ENCODE measurements at regions not wholly inside any gene's neighbourhood (a gene's known extent, or its start where the extent isn't known, plus 50 kb on each side); places are given as distances from the start of the nearest gene placed in this dataset.

DNA sequence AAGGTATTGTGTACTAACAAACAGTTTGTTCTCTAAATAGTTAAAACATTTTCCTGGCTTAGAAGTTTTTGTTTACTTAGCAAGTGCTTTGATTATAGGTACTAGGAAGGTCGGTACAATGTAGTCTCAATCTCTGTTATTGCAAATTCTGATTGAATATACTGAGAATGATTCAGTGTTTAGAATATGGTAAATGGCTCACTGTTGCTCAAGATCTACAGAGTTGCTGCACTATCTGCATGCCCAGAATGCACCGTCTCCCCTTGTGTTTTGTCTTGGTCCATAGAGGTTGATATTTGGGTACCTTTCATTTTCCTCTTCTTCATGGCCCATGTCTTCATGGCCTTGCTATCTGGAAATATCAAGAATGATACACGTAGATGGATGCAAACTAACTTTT, 99.6 kb downstream of the KLF6 start:
- H3K36me3 Mint-ChIP-seq, result no peaks in the 10 kb centered on the region
- DNase-seq (no peak), ATAC-seq (no peak)
- no peak overlapping the region for H3K27ac Mint-ChIP-seq
- POLR2A ChIA-PET, result no interaction called here
- H3K4me1 Mint-ChIP-seq, result peaks cover 0 to 2% (median 0%) of the 10 kb centered on the region in 4 donors
- peaks cover 0 to 3% (median 0%) of the 10 kb centered on the region in 9 donors for H3K9me3 Mint-ChIP-seq
- H3K27me3 Mint-ChIP-seq, result no peaks in the 10 kb centered on the region
- no peak overlapping the region for H3K4me3 Mint-ChIP-seq

DNA sequence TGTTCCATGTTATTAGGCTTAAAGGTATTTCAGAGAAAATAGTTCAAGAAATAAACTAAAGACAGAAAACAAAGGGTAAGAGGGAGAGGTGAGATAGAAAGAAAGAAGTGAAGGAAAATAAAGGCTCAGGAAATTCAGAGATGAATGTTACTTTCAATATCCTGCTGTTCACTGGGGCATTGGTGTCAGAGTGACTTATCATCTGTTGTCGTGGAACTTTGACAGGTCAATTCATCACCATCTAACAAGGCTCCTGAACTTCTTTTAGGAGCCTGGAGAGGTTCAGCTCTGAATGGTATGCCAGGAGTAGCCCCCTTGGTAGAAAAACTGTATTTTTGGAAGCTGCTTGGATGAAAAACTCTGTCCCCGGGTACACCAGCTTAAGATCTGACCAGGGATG, 100.1 kb downstream of the KLF6 start:
- Mint-ChIP-seq H3K27ac (no peak overlapping the region), H3K27me3 (no peaks in the 10 kb centered on the region), H3K4me3 (no peak overlapping the region), H3K36me3 (no peaks in the 10 kb centered on the region), H3K4me1 (peaks cover 0 to 2% (median 0%) of the 10 kb centered on the region in 4 donors), H3K9me3 (peaks cover 0 to 3% (median 0%) of the 10 kb centered on the region in 9 donors)
- POLR2A ChIA-PET, result interaction anchor here (0.5 kb wide), 1 partner anchor 68 kb away, joined by 4 read pairs; no protein-coding TSS in a partner anchor
- DNase-seq (no peak), ATAC-seq (no peak)

DNA sequence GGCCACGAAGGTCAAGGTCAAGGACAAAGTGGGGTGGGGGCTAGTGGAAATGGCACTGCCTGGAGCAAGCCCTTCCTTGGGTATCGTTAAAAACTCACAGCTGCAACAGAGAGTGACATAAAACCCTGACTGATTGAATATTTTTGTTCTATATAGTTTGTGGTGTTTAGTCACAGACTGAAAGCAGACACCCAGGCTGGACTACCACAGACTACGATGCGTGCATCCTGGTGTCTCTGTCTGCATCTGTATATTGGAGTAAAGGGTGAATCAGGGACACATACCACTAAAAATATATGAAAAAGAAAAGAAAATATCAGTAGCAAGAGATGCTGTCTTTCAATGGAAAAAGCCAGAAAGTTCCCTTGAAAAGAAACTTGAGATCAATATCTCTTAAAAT, 101.4 kb downstream of the KLF6 start:
- DNase-seq (no peak), ATAC-seq (no peak)
- no peak overlapping the region for H3K27ac Mint-ChIP-seq
- peaks cover 0 to 3% (median 0%) of the 10 kb centered on the region in 9 donors for H3K9me3 Mint-ChIP-seq
- no peaks in the 10 kb centered on the region for H3K27me3 Mint-ChIP-seq
- H3K36me3 Mint-ChIP-seq, result no peaks in the 10 kb centered on the region
- no peak overlapping the region for H3K4me3 Mint-ChIP-seq
- POLR2A ChIA-PET, result no interaction called here
- H3K4me1 Mint-ChIP-seq, result no peaks in the 10 kb centered on the region

DNA sequence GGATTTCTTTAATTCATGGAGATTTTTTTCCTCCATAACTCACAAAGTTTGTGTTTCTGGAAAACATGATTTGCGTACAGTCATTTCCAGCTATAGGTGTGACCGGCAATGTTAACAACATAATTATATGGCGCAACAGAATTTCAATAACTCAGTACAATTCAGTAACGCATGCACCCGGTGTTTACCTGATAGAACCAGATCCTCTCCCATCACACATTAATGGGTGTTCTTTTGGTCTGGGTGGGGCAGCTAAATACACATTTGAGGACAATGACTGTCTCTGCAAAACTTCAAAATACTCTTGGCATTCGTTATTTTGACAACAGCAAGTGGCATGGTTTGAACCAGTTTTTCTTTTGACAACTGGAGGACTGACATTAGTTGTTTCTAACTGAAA, 102.3 kb downstream of the KLF6 start:
- no peaks in the 10 kb centered on the region for H3K27me3 Mint-ChIP-seq
- H3K27ac Mint-ChIP-seq, result no peak overlapping the region
- ATAC-seq, result no peak
- H3K9me3 Mint-ChIP-seq, result peaks cover 0 to 3% (median 0%) of the 10 kb centered on the region in 9 donors
- no peak overlapping the region for H3K4me3 Mint-ChIP-seq
- no peaks in the 10 kb centered on the region for H3K4me1 Mint-ChIP-seq
- H3K36me3 Mint-ChIP-seq, result no peaks in the 10 kb centered on the region
- DNase-seq, result no peak
- POLR2A ChIA-PET, result no interaction called here

DNA sequence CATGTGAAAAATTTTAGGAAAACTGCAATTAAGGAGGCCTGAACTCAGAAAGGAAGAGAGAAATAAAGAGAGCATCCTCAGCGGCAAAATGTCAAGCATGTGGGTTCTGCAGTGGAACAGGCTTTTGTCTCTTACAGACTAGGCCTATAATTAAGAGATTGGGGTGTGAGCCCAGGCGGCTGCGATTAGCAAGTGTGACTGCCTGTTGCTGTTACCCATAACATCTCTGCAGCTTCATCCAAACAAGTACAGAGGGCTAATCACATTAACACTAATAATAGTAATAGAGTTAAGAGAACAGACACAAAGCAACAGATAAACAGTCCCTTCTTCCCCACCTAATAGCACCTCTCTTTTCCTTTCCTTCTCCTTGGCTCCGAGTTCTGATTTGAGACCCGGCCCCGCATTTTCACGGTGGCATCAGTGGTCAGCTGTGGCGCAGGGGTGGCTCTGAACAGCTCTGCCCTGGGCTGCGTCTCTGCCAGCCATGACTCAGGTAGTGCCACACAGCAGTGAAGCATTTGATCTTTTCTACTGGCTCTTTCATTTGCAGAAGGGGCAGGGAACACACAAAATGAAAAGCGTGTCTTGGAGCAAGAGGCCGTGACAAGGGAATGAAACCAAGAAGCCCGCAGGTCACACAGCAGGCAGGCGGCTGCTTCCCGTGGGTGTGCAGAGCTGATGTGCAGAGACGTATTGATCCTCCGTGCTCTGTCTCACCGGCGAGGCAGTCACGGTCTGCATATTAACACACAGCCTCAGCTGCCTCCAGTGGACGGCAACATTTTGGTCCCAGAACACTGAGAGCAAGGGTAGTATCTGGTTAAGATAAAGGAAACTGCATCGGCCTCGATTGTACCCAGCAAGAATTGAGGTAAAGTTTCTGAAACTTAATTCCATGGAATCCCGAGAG, 103.1 kb downstream of the KLF6 start:
- H3K4me1 Mint-ChIP-seq, result no peaks in the 10 kb centered on the region
- no peak overlapping the region for H3K4me3 Mint-ChIP-seq
- no peaks in the 10 kb centered on the region for H3K36me3 Mint-ChIP-seq
- DNase-seq, result no peak
- no peak overlapping the region for H3K27ac Mint-ChIP-seq
- POLR2A ChIA-PET, result no interaction called here
- H3K9me3 Mint-ChIP-seq, result peaks cover 0 to 3% (median 0%) of the 10 kb centered on the region in 9 donors
- ATAC-seq, result no peak
- H3K27me3 Mint-ChIP-seq, result no peaks in the 10 kb centered on the region

DNA sequence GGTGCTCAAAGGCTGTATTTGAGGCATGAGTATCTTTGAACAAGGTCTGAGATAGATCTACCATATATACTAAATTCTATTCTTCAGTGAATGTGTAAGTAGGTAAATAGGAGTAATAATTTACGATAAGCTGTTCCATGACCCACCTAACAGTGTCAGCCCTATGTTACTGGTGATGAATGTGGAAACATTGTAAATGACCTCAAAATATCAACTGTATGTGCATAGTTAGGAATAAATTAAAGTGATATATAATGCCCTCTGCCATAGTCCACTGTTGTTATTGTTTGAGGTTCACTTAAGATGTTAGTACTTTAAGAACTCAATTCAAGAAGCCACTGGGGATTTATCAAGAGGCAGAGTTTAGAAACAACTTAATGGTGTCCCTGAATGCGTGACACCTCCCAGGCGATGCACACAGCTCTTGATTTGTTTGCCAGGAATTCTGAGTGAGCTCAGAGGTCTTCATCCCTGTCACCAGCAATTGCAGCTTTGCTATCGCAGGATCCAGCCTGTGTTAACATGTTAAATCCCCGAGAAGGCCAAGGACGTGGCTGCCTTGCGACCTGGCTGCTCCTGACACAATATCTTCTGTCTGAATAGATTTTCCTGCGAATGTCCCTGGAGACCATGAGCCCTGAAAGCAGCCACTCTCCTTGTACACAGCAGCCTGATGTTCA, 104.9 kb downstream of the KLF6 start:
- no peak overlapping the region for H3K4me3 Mint-ChIP-seq
- H3K27ac Mint-ChIP-seq, result no peak overlapping the region
- H3K36me3 Mint-ChIP-seq, result no peaks in the 10 kb centered on the region
- no peak for ATAC-seq
- no peak for DNase-seq
- POLR2A ChIA-PET, result no interaction called here
- no peaks in the 10 kb centered on the region for H3K27me3 Mint-ChIP-seq
- H3K9me3 Mint-ChIP-seq, result peaks cover 0 to 3% (median 0%) of the 10 kb centered on the region in 9 donors
- H3K4me1 Mint-ChIP-seq, result no peaks in the 10 kb centered on the region

DNA sequence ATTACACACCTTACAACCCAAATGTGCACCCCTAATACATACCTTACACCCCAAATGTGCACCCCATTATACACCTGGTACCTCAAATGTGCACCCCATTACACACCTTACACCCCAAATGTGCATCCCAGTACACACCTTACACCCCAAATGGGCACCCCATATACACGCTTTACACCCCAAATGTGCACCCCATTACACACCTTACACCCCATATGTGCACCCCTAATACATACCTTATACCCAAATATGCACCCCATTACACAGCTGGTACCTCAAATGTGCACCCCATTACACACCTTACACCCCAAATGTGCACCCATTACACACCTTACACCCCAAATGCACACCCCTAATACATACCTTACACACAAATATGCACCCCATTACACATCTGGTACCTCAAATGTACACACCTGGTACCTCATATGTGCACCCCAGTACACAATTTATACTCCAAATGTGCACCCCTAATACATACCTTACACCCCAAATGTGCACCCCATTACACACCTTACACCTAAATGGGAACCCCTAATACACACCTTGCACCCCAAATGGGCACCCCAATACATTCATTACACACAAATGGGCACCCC, 106.3 kb downstream of the KLF6 start:
- ATAC-seq, result no peak
- POLR2A ChIA-PET, result no interaction called here
- Mint-ChIP-seq H3K4me1 (no peaks in the 10 kb centered on the region), H3K27ac (no peak overlapping the region), H3K36me3 (no peaks in the 10 kb centered on the region), H3K27me3 (no peaks in the 10 kb centered on the region), H3K9me3 (peaks cover 0 to 3% (median 0%) of the 10 kb centered on the region in 9 donors), H3K4me3 (no peak overlapping the region)
- DNase-seq, result no peak

DNA sequence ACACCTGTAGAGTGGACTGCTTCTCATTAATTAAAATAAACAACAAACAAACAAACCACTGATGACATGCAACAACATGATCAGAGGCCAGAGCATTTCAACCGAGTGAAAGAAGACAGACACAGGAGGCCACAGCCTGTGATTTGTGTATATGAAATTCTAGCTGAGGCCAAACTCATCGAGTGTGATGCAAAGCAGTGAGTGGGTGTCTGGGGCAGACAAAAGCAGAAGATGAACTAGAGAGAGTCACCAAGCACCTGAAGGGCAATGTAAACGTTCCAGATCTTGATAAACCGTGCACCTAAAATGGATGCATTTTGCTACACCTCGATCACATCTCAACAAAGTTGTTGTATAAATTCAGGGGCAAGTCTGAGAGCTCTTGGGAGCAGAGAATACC, 108.4 kb downstream of the KLF6 start:
- no peak for ATAC-seq
- Mint-ChIP-seq H3K27ac (peak overlapping the region in 1 of 10 donors; percentile 17), H3K4me1 (no peaks in the 10 kb centered on the region), H3K27me3 (no peaks in the 10 kb centered on the region), H3K36me3 (no peaks in the 10 kb centered on the region), H3K9me3 (peaks cover 0 to 3% (median 0%) of the 10 kb centered on the region in 9 donors), H3K4me3 (no peak overlapping the region)
- POLR2A ChIA-PET, result no interaction called here
- no peak for DNase-seq

DNA sequence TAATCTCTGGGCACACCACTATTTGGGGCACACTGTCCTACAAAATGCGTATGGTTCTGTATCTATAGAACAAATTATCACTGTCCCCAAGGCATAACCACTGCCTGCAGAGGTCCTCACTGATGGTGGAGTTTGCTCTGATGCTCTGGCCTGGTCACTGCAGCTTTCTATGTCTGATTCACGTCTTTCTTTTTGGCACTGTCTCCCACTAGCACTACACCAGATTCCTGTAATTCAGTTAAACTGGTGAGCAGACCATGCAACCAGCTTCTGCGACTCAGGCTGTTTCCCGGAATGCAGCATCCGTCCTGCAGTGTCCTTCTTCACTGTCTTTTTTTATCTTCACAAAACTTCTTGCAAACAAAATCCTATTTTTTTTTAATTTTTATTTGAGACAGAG, 112.8 kb downstream of the KLF6 start:
- DNase-seq (no peak), ATAC-seq (no peak)
- no peak overlapping the region for H3K27ac Mint-ChIP-seq
- peaks cover 17 to 32% (median 30%) of the 10 kb centered on the region in 4 donors for H3K4me1 Mint-ChIP-seq
- H3K9me3 Mint-ChIP-seq, result no peaks in the 10 kb centered on the region
- H3K27me3 Mint-ChIP-seq, result peaks cover 0 to 2% (median 0%) of the 10 kb centered on the region in 5 donors
- H3K4me3 Mint-ChIP-seq, result no peak overlapping the region
- POLR2A ChIA-PET, result no interaction called here
- H3K36me3 Mint-ChIP-seq, result no peaks in the 10 kb centered on the region

DNA sequence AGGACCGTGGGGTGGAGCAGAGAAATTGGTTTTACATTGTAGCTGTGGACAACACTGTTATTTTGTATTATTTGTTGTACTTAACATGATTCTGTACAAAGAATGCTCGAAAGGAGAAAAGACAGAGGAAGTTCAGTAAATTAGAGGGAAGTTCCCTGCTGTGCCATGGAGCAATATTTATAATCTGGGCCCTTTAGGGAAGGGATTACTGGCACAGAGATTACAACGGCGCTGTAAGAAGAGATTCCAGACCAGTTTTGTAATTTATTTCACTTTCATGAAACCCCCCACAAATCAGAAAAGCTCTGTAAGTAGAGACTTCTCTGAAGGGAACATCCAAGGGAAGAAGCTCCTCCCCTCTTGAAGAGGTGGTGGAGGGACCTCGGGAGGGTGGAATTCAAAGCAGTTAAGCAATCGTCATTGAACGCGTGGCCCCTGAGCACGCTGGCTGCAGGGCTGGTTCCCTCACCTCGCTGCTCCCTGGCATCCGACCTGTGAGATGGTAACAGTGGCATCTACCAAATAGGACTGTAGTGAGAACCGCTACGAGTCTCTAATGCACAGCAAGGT, 113.5 kb downstream of the KLF6 start:
- DNase-seq (no peak), ATAC-seq (no peak)
- POLR2A ChIA-PET, result no interaction called here
- Mint-ChIP-seq H3K9me3 (no peaks in the 10 kb centered on the region), H3K27me3 (peaks cover 0 to 3% (median 0%) of the 10 kb centered on the region in 5 donors), H3K27ac (no peak overlapping the region), H3K4me3 (no peak overlapping the region), H3K36me3 (no peaks in the 10 kb centered on the region), H3K4me1 (peaks cover 22 to 40% (median 38%) of the 10 kb centered on the region in 4 donors)

DNA sequence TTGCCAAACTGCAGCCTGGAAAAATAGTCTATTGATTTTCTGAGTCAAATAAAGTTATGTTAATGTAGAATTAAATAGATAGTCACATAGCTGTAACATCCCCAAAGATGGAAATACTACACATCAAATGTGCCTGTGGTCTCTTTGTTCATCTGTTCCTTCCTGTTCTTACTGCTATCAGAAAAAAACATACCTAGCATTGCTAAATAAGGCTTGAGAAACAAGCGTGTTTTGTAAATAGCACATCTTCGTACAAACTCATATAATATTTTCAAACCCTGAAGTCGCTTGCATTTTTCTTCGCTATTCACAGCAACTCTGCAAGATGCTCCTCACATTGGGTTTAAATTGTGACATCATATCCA, 116.1 kb downstream of the KLF6 start:
- peak in 3 of 10 donors; percentile 39 to 74 (median 71) for DNase-seq
- POLR2A ChIA-PET, result interaction anchor here (0.7 to 1.3 kb wide), 2 partner anchors 108 to 116 kb away, joined by 3 to 7 read pairs; partner anchors contain the start of gene KLF6
- Mint-ChIP-seq H3K27me3 (peaks cover 0 to 3% (median 0%) of the 10 kb centered on the region in 5 donors), H3K4me3 (peak overlapping the region; percentile 73 to 92 (median 87)), H3K36me3 (no peaks in the 10 kb centered on the region), H3K9me3 (no peaks in the 10 kb centered on the region), H3K4me1 (peaks cover 22 to 42% (median 38%) of the 10 kb centered on the region in 4 donors), H3K27ac (peak overlapping the region; percentile 22 to 93 (median 86))
- ATAC-seq, result peak; percentile 82 to 85

DNA sequence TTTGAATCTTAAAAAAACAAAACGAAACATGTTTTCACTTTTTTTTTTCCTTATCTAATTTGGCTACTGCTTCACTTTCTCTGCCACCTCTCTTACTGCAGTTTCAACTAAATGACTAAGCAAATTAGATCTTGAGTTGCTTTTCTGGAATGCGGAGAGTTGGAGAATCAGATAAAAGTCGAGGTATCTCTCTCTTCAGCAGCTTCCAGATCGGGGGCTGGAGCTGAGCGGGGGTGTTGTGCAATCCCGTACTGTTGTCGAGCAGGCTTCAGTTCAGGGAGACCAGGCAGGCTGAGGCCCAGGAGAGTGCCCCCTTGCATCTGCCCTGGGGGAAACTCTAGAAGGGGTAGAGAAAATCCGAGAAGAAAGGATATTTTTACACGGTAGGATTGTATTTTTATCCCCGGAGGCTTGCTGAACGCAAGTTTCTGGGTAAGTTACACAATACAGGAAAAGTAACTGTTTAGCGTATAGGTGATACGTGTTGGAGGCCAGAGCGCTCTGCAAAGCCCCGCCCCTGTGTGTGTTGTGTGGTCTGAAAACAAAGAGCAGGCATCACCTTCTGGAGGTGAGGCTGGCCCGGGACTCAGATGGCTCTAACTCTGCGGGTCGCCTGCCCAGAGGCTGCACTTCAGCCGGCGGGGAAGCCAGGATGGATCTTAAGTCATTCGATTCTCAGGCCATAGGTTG, 116.6 kb downstream of the KLF6 start:
- H3K27me3 Mint-ChIP-seq, result peaks cover 0 to 3% (median 2%) of the 10 kb centered on the region in 5 donors
- peak overlapping the region; percentile 22 to 93 (median 86) for H3K27ac Mint-ChIP-seq
- H3K4me3 Mint-ChIP-seq, result peak overlapping the region; percentile 73 to 92 (median 87)
- POLR2A ChIA-PET, result interaction anchor here (1.3 kb wide), 1 partner anchor 117 kb away, joined by 7 read pairs; the partner anchor contains the start of gene KLF6
- H3K36me3 Mint-ChIP-seq, result no peaks in the 10 kb centered on the region
- H3K4me1 Mint-ChIP-seq, result peaks cover 22 to 42% (median 38%) of the 10 kb centered on the region in 4 donors
- no peaks in the 10 kb centered on the region for H3K9me3 Mint-ChIP-seq
- peak; percentile 31 to 81 (median 70) for DNase-seq
- peak; percentile 91 to 93 for ATAC-seq
